Mesodermal cell (in vitro differentiated cells): ENCODE measurements at regions not wholly inside any gene's neighbourhood (a gene's known extent, or its start where the extent isn't known, plus 50 kb on each side); places are given as distances from the start of the nearest gene placed in this dataset.

Experiments used
- H3K27ac ChIP-seq: 2 replicates; pipeline ENCODE4 v1.7.0; 2013; ENCODE audit warnings: mild to moderate bottlenecking, low read depth, low read length, moderate library complexity; ENCODE audit not compliant: severe bottlenecking
- H3K36me3 ChIP-seq: 2 replicates; pipeline ENCODE4 v1.7.1; 2013; ENCODE audit warnings: mild to moderate bottlenecking, low read length, moderate library complexity; ENCODE audit not compliant: control insufficient read depth, insufficient read depth
- H3K4me1 ChIP-seq: one replicate; pipeline ENCODE4 v1.7.1; 2013; ENCODE audit warnings: mild to moderate bottlenecking, low read length; ENCODE audit not compliant: insufficient read depth, control insufficient read depth, poor library complexity, severe bottlenecking
- H3K4me3 ChIP-seq: 2 replicates; pipeline ENCODE4 v1.7.0; 2013; ENCODE audit warnings: low read length, control low read depth, mild to moderate bottlenecking; ENCODE audit not compliant: insufficient read depth, poor library complexity, severe bottlenecking; ENCODE audit errors: extremely low read depth
- H3K9me3 ChIP-seq: 2 replicates; pipeline ENCODE4 v1.7.1; 2013; ENCODE audit warnings: mild to moderate bottlenecking, low read length, moderate library complexity; ENCODE audit not compliant: control insufficient read depth
- WGBS, 2 experiments: methylation state at CpG; one replicate each; pipeline ENCODE4 v1.1.5; 2013; ENCODE audit warnings: missing lambda C conversion rate in 2 of 2; ENCODE audit not compliant: insufficient coverage in 2 of 2; 5-methylcytosine and 5-hydroxymethylcytosine counted together

- no peaks in the 10 kb centered on the region for H3K9me3 ChIP-seq
- H3K4me3 ChIP-seq: no peak overlapping the region
- no peak overlapping the region for H3K27ac ChIP-seq
- H3K36me3 ChIP-seq: no peaks in the 10 kb centered on the region
- 93 to 94% methylated on average over 10 to 11 of the region's 13 CpGs for WGBS, 2 experiments
- H3K4me1 ChIP-seq: no peaks in the 10 kb centered on the region
Observed at GRCh38 chr11:32229576-32230240, 138.8 kb downstream of the RCN1 start.

GRCh38 chr11:32231909-32232493 is 141.1 kb downstream of the RCN1 start:
- H3K4me3 ChIP-seq: no peak overlapping the region
- no peak overlapping the region for H3K27ac ChIP-seq
- no peaks in the 10 kb centered on the region for H3K36me3 ChIP-seq
- no peaks in the 10 kb centered on the region for H3K9me3 ChIP-seq
- 43 to 64% methylated on average over 2 to 3 of the region's 3 CpGs for WGBS, 2 experiments
- H3K4me1 ChIP-seq: no peaks in the 10 kb centered on the region

GRCh38 chr11:32232516-32232915 is 141.6 kb downstream of the RCN1 start:
- Histone ChIP-seq H3K4me1 (no peaks in the 10 kb centered on the region), H3K4me3 (no peak overlapping the region), H3K9me3 (no peaks in the 10 kb centered on the region), H3K36me3 (no peaks in the 10 kb centered on the region), H3K27ac (no peak overlapping the region)
- 93 to 96% methylated on average over 4 of the region's 4 CpGs for WGBS, 2 experiments

- Histone ChIP-seq H3K36me3 (no peaks in the 10 kb centered on the region), H3K9me3 (no peaks in the 10 kb centered on the region), H3K4me3 (no peak overlapping the region), H3K27ac (no peak overlapping the region), H3K4me1 (no peaks in the 10 kb centered on the region)
- WGBS, 2 experiments: 80 to 83% methylated on average over 1 of the region's 4 CpGs
Observed at GRCh38 chr11:32233276-32233675, 142.4 kb downstream of the RCN1 start.

GRCh38 chr11:32233928-32234327 is 143.1 kb downstream of the RCN1 start:
- no peak overlapping the region for H3K4me3 ChIP-seq
- H3K4me1 ChIP-seq: no peaks in the 10 kb centered on the region
- H3K9me3 ChIP-seq: no peaks in the 10 kb centered on the region
- WGBS, 2 experiments: 0% methylated on average over 2 of the region's 2 CpGs
- H3K36me3 ChIP-seq: no peaks in the 10 kb centered on the region
- no peak overlapping the region for H3K27ac ChIP-seq

- Histone ChIP-seq H3K4me3 (no peak overlapping the region), H3K4me1 (no peaks in the 10 kb centered on the region), H3K36me3 (no peaks in the 10 kb centered on the region), H3K9me3 (no peaks in the 10 kb centered on the region), H3K27ac (no peak overlapping the region)
Observed at GRCh38 chr11:32244453-32244852, 153.6 kb downstream of the RCN1 start.

- no peaks in the 10 kb centered on the region for H3K9me3 ChIP-seq
- no peak overlapping the region for H3K4me3 ChIP-seq
- no peaks in the 10 kb centered on the region for H3K4me1 ChIP-seq
- no peaks in the 10 kb centered on the region for H3K36me3 ChIP-seq
- WGBS, 2 experiments: 80% methylated on average over 1 of the region's 3 CpGs; no CpG with 5 or more reads in 1 of the 2 experiments
- no peak overlapping the region for H3K27ac ChIP-seq
Observed at GRCh38 chr11:32253706-32254105, 162.8 kb downstream of the RCN1 start.

GRCh38 chr11:32255841-32256240 is 165.0 kb downstream of the RCN1 start:
- Histone ChIP-seq H3K4me1 (no peaks in the 10 kb centered on the region), H3K36me3 (no peaks in the 10 kb centered on the region), H3K27ac (no peak overlapping the region), H3K4me3 (no peak overlapping the region), H3K9me3 (no peaks in the 10 kb centered on the region)
- 90% methylated on average over 4 of the region's 8 CpGs; no CpG with 5 or more reads in 1 of the 2 experiments for WGBS, 2 experiments

GRCh38 chr11:32256466-32256865 is 165.6 kb downstream of the RCN1 start:
- H3K9me3 ChIP-seq: no peaks in the 10 kb centered on the region
- no peak overlapping the region for H3K4me3 ChIP-seq
- H3K27ac ChIP-seq: no peak overlapping the region
- H3K4me1 ChIP-seq: no peaks in the 10 kb centered on the region
- 100% methylated on average over 2 of the region's 4 CpGs; no CpG with 5 or more reads in 1 of the 2 experiments for WGBS, 2 experiments
- H3K36me3 ChIP-seq: no peaks in the 10 kb centered on the region

GRCh38 chr11:32259641-32260081 is 168.8 kb downstream of the RCN1 start:
- H3K4me3 ChIP-seq: no peak overlapping the region
- 83% methylated on average over 2 of the region's 3 CpGs for WGBS, 2 experiments
- H3K27ac ChIP-seq: no peak overlapping the region
- no peaks in the 10 kb centered on the region for H3K4me1 ChIP-seq
- no peaks in the 10 kb centered on the region for H3K36me3 ChIP-seq
- no peaks in the 10 kb centered on the region for H3K9me3 ChIP-seq

GRCh38 chr11:32262367-32262766 is 171.5 kb downstream of the RCN1 start:
- 62 to 78% methylated on average over 1 of the region's 1 CpG for WGBS, 2 experiments
- no peak overlapping the region for H3K27ac ChIP-seq
- H3K4me1 ChIP-seq: no peaks in the 10 kb centered on the region
- no peaks in the 10 kb centered on the region for H3K36me3 ChIP-seq
- H3K4me3 ChIP-seq: no peak overlapping the region
- no peaks in the 10 kb centered on the region for H3K9me3 ChIP-seq
